Suprapubic skin (tissue), 3 donors: ENCODE measurements at regions not wholly inside any gene's neighbourhood (a gene's known extent, or its start where the extent isn't known, plus 50 kb on each side); places are given as distances from the start of the nearest gene placed in this dataset.

Experiments
- CTCF ChIP-seq, 2 donors: fragments of 200-600 bp in 1 of 2; fragments of 450-650 bp in 1 of 2; sonication (generic) in 1 of 2; IDR thresholded peaks; one replicate each; pipeline ENCODE4 v1.5.1; 2016 to 2019; ENCODE audit warnings: antibody characterized with exemption in 2 of 2, mild to moderate bottlenecking in 1 of 2, moderate library complexity in 1 of 2
- EP300 ChIP-seq: sonication (generic); formaldehyde crosslinking; IDR thresholded peaks from one replicate; pipeline ENCODE4 v1.6.1; 2017; ENCODE audit warnings: antibody characterized with exemption
- POLR2A ChIP-seq, 2 donors: fragments of 450-650 bp; IDR thresholded peaks; one replicate each; pipeline ENCODE4 v1.6.1; 2017; ENCODE audit warnings: antibody characterized with exemption in 2 of 2, mild to moderate bottlenecking in 2 of 2, moderate library complexity in 2 of 2

DNA sequence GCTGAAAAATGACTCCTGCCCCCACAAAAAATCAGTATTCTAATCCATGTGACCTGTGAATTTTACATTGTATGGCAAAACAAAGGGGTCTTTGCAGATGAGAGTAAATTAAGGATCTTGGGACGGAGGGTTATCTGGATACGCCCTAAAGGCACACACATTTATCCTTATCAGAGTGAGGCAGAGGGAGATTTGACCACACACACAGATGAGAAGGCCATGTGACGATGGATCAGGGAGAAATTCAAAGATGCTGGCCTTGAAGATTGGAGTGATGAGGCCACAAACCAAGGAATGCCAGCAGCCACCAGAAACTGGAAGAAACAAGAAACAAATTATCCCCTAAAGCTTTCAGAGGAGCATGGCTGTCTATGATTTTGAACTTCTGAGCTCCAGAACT, 288.5 kb downstream of the XXYLT1 start:
- TF ChIP-seq CTCF (IDR thresholded peaks at IDR 0.05) (no peak), EP300 (no peak), POLR2A (IDR thresholded peaks at IDR 0.05) (no peak)
